SU-DHL-6 (cell line): ENCODE measurements at regions not wholly inside any gene's neighbourhood (a gene's known extent, or its start where the extent isn't known, plus 50 kb on each side); places are given as distances from the start of the nearest gene placed in this dataset.

Experiments used
- CTCF ChIP-seq: fragments of 200-600 bp; sonication (generic); IDR thresholded peaks from one replicate; pipeline ENCODE4 v1.5.1; 2017; ENCODE audit warnings: antibody characterized with exemption, mild to moderate bottlenecking, low read length, moderate library complexity; ENCODE audit not compliant: insufficient read depth, poor library complexity, severe bottlenecking
- EZH2phosphoT487 ChIP-seq: fragments of 200-600 bp; sonication (generic), shearing (Covaris generic); conservative IDR thresholded peaks from 2 replicates; pipeline ENCODE4 v1.6.1; 2018; ENCODE audit warnings: mild to moderate bottlenecking, antibody characterized with exemption, low read length, moderate library complexity, mixed read lengths

GRCh38 chr7:45435131-45435530 is 139.0 kb upstream of the ADCY1 start:
- TF ChIP-seq CTCF, result no peak
- TF ChIP-seq EZH2phosphoT487, result no peak
